ENCODE measurements at regions not wholly inside any gene's neighbourhood (a gene's known extent, or its start where the extent isn't known, plus 50 kb on each side); places are given as distances from the start of the nearest gene placed in this dataset.

GRCh38 chr1:38430949-38431348 lies 384.4 kb upstream of the POU3F1 start:
- TF ChIP-seq CTCF (IDR thresholded peaks at IDR 0.05) (no peak), EP300 (IDR thresholded peaks at IDR 0.05) (no peak)
